ENCODE measurements at regions not wholly inside any gene's neighbourhood (a gene's known extent, or its start where the extent isn't known, plus 50 kb on each side); places are given as distances from the start of the nearest gene placed in this dataset.
A peak's percentile ranks its signal among the peaks of the same experiment; 100 is the strongest.

DNA sequence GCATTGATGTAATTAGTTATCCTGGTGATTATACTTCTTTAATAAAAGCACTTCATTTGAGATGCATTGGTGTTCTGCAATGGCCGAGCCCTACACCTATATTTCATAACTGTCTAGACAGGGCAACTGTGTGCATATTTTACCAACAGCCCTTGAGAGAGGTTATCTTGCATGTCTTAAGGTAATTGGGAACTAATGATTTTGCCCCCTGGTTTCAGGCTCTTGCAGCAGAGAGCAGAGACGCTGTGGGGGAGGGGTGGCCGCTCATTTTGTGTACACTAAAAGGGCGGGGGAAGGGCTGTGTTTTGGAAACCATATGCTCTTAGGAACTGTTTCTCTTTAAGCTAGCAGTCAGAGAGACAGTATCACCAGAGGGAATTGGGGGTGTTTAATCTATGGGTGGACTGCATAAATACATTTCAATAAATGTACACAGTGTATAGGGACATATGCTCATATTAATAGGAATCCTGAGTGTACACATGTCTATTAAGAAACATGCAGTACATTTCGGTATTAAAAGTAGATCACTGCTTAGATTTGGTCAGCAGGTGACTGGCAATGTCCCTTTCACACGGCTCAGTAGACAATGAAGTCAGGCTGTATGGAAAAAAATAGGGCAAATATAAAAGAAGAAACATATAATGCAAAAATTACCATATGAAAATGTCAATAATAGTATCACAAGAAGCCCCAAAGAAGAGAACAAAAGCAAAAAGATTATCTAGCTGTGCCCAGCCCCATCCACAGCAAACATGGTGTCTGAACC lies 402.9 kb upstream of the CITED2 start:
- Histone ChIP-seq H3K4me1 (peaks cover 41% of the 10 kb centered on the region), H3K9me3 (no peaks in the 10 kb centered on the region), H3K36me3 (replicated peaks) (no peaks in the 10 kb centered on the region), H3K27me3 (ENCODE audit: low read depth) (no peaks in the 10 kb centered on the region), H3K4me3 (no peak overlapping the region)
- in situ Hi-C loops (cut with MboI; ENCODE audit: low sequenced_read_pairs), result no loop called here
- peak; percentile 51 to 71 for DNase-seq (ENCODE audit: low spot score in 2 of 2)

DNA sequence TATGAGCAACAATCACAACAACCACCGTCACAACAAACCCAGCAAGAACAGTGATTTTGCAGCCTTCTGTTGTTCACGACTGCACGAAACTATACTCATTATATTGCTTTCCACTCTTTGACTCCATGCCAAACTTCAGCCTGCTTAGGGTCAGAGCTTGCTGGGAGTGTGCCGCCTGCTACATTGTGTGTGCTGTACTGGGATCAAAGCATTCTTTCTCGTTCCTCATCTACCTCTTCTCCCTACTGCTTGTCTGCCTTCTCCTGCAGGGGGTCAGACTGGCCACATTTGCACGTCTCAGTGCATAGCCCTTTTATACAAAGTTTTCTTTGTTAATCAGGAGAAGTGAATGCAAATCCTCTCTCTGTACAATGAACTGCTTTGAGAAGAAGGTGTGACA lies 401.6 kb upstream of the CITED2 start:
- H3K4me3 ChIP-seq, result no peak overlapping the region
- in situ Hi-C loops (cut with MboI; ENCODE audit: low sequenced_read_pairs), result no loop called here
- peak; percentile 77 to 84 for DNase-seq (ENCODE audit: low spot score in 2 of 2)
- no peaks in the 10 kb centered on the region for H3K27me3 ChIP-seq (ENCODE audit: low read depth)
- H3K9me3 ChIP-seq, result no peaks in the 10 kb centered on the region
- no peaks in the 10 kb centered on the region for H3K36me3 ChIP-seq (replicated peaks)
- H3K4me1 ChIP-seq, result peaks cover 41% of the 10 kb centered on the region

- peaks cover 14% of the 10 kb centered on the region for H3K4me1 ChIP-seq
- no peaks in the 10 kb centered on the region for H3K36me3 ChIP-seq (replicated peaks)
- in situ Hi-C loops (cut with MboI; ENCODE audit: low sequenced_read_pairs), result no loop called here
- H3K27me3 ChIP-seq (ENCODE audit: low read depth), result no peaks in the 10 kb centered on the region
- no peaks in the 10 kb centered on the region for H3K9me3 ChIP-seq
- no peak for DNase-seq (ENCODE audit: low spot score in 2 of 2)
- H3K4me3 ChIP-seq, result no peak overlapping the region
Measured at GRCh38 chr6:139768196-139768595, 393.7 kb upstream of the CITED2 start.

- no peaks in the 10 kb centered on the region for H3K27me3 ChIP-seq (ENCODE audit: low read depth)
- no peak overlapping the region for H3K4me3 ChIP-seq
- in situ Hi-C loops (cut with MboI; ENCODE audit: low sequenced_read_pairs), result no loop called here
- H3K4me1 ChIP-seq, result peaks cover 14% of the 10 kb centered on the region
- H3K9me3 ChIP-seq, result no peaks in the 10 kb centered on the region
- no peaks in the 10 kb centered on the region for H3K36me3 ChIP-seq (replicated peaks)
- DNase-seq (ENCODE audit: low spot score in 2 of 2), result no peak
Measured at GRCh38 chr6:139766796-139767195, 392.3 kb upstream of the CITED2 start.

GRCh38 chr6:139765825-139766285 lies 391.4 kb upstream of the CITED2 start:
- no peaks in the 10 kb centered on the region for H3K27me3 ChIP-seq (ENCODE audit: low read depth)
- no peaks in the 10 kb centered on the region for H3K36me3 ChIP-seq (replicated peaks)
- H3K4me1 ChIP-seq, result peaks cover 14% of the 10 kb centered on the region
- in situ Hi-C loops (cut with MboI; ENCODE audit: low sequenced_read_pairs), result no loop called here
- DNase-seq (ENCODE audit: low spot score in 2 of 2), result no peak
- H3K9me3 ChIP-seq, result no peaks in the 10 kb centered on the region
- no peak overlapping the region for H3K4me3 ChIP-seq

DNA sequence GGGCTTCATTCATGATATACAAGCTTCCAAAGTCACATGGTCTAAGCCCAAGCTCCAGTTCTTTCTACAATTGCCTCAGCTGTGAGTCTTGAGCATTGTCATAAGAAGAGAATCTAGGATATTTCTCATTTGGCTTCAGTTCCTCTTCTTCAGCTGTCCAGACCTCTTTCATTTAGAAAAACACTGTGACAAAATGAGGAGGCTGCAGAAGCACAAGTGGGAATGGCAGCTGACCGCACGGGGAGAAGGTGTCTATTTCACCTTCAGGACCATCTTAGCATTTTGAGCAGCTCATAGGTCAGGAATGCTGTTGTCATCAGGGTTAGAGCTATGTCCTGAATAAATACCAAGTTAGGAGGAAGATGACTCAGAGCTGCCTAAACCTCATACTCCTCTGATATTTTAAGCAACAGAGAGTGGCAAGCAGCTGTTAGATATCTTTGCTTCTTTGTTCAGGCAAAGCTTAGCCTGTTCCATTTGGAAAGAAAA lies 390.1 kb upstream of the CITED2 start:
- peaks cover 14% of the 10 kb centered on the region for H3K4me1 ChIP-seq
- H3K9me3 ChIP-seq, result no peaks in the 10 kb centered on the region
- no peaks in the 10 kb centered on the region for H3K27me3 ChIP-seq (ENCODE audit: low read depth)
- no peaks in the 10 kb centered on the region for H3K36me3 ChIP-seq (replicated peaks)
- in situ Hi-C loops (cut with MboI; ENCODE audit: low sequenced_read_pairs), result no loop called here
- DNase-seq (ENCODE audit: low spot score in 2 of 2), result no peak
- no peak overlapping the region for H3K4me3 ChIP-seq

- Histone ChIP-seq H3K4me1 (peaks cover 6% of the 10 kb centered on the region), H3K4me3 (no peak overlapping the region), H3K9me3 (no peaks in the 10 kb centered on the region), H3K36me3 (replicated peaks) (no peaks in the 10 kb centered on the region), H3K27me3 (ENCODE audit: low read depth) (no peaks in the 10 kb centered on the region)
- no peak for DNase-seq (ENCODE audit: low spot score in 2 of 2)
- in situ Hi-C loops (cut with MboI; ENCODE audit: low sequenced_read_pairs), result no loop called here
Measured at GRCh38 chr6:139763468-139764210, 389.2 kb upstream of the CITED2 start.

DNA sequence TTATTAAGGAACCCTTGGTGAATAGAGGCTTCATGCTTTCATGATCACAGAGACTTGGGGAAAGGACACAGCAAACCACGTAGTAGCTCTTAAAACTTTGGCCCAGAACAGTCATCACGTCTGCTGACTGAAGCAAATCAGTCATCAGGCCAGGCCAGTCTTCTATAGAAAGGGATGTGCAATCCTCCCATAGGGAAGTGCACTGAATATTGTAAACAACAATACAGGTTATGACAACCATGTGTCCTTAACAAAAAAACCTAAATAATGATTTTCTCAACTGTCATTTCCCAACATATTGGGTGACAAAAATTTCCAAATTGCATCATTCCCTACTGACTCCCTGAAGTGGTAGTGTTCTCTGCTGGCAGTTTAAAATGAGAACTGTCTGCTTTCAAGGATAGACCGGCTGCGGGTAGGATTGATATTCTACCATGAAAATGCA lies 388.2 kb upstream of the CITED2 start:
- DNase-seq (ENCODE audit: low spot score in 2 of 2), result no peak
- in situ Hi-C loops (cut with MboI; ENCODE audit: low sequenced_read_pairs), result no loop called here
- no peaks in the 10 kb centered on the region for H3K9me3 ChIP-seq
- H3K4me1 ChIP-seq, result no peaks in the 10 kb centered on the region; the same call in 1 of the 2 replicates
- H3K27me3 ChIP-seq (ENCODE audit: low read depth), result no peaks in the 10 kb centered on the region
- H3K4me3 ChIP-seq, result no peak overlapping the region
- H3K36me3 ChIP-seq (replicated peaks), result no peaks in the 10 kb centered on the region

DNA sequence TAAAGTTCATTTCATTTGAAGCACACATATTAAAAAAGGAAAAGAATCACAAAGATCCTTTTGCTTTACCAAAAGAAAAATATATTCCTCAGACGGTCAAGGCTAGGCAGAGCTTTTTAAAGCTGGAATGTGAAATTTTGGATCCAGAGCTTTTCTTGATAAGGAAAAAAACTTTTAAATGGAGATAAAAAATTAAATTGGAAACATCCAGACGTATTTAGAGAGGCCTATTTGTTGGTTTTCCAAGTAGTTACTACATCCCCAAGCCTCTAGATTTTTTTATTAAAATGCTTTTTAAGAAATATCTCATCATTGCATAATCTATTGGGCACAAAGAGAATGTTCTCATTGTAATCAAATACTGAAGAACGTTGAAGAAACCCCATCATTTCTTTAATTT lies 385.7 kb upstream of the CITED2 start:
- no peak for DNase-seq (ENCODE audit: low spot score in 2 of 2)
- Histone ChIP-seq H3K4me1 (no peaks in the 10 kb centered on the region; the same call in 1 of the 2 replicates), H3K27me3 (ENCODE audit: low read depth) (no peaks in the 10 kb centered on the region), H3K4me3 (no peak overlapping the region), H3K36me3 (replicated peaks) (no peaks in the 10 kb centered on the region), H3K9me3 (no peaks in the 10 kb centered on the region)
- in situ Hi-C loops (cut with MboI; ENCODE audit: low sequenced_read_pairs), result no loop called here

DNA sequence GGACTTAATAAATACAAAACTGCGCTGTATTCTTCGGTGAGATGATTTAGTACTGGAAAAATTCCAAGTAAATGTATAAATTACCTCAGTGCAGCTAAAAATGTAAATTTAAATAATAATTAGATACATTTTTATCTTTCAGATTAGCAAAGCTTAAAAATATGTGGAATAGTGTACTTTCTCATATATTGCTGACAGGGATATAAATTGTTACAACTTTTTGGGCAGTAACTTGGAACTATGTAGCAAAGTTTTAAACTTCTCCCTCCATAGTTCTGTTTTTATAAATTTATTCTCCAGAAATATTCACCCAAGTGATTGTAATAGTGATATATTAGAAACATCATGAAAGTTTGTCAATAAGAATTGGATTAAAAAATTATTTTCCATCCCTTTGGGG lies 384.6 kb upstream of the CITED2 start:
- Histone ChIP-seq H3K4me3 (no peak overlapping the region), H3K27me3 (ENCODE audit: low read depth) (no peaks in the 10 kb centered on the region), H3K36me3 (replicated peaks) (no peaks in the 10 kb centered on the region), H3K4me1 (peaks cover 3% of the 10 kb centered on the region; the same call in 1 of the 2 replicates), H3K9me3 (no peaks in the 10 kb centered on the region)
- DNase-seq (ENCODE audit: low spot score in 2 of 2), result no peak
- in situ Hi-C loops (cut with MboI; ENCODE audit: low sequenced_read_pairs), result no loop called here

DNA sequence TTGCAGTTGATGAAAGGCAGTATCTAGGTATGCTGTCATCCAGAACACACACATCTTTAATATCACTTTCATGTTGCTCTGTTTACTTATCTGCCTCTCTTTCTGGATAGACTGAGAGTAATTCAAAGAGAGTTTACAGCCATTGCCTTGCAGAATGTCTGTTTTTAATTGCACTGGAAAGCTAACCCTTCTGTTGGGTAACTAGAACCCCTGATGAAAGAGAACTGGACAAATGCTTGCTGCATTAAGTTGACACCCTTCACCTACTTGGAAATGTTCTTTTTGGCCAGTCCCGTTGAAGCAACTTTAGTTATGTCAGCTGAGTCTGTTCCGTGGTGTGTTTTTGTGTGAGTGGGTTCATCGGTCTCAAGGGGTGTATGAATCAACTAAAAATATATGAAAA lies 383.8 kb upstream of the CITED2 start:
- H3K4me1 ChIP-seq, result peaks cover 12% of the 10 kb centered on the region
- H3K9me3 ChIP-seq, result no peaks in the 10 kb centered on the region
- H3K4me3 ChIP-seq, result no peak overlapping the region
- H3K36me3 ChIP-seq (replicated peaks), result no peaks in the 10 kb centered on the region
- DNase-seq (ENCODE audit: low spot score in 2 of 2), result no peak
- H3K27me3 ChIP-seq (ENCODE audit: low read depth), result no peaks in the 10 kb centered on the region
- in situ Hi-C loops (cut with MboI; ENCODE audit: low sequenced_read_pairs), result no loop called here

DNA sequence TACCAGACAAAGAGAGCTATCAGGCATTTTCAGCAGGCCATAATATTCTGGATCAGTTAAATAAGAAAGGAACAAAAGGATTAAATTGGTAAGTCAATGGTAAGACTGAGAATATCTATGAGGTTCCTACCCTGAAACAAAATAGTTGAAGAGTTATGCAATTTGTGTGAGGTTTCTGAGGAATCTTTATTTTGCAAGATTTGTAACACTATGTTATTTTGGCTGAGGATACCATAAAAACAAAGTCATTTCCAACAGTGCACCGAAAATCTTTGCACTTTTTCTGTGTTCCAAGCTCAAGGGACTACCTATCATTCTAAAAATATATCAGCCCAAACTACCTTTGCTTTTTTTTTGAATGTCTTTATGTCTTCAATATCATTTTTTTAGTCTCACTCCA lies 383.3 kb upstream of the CITED2 start:
- H3K36me3 ChIP-seq (replicated peaks), result no peaks in the 10 kb centered on the region
- no peak overlapping the region for H3K4me3 ChIP-seq
- no peaks in the 10 kb centered on the region for H3K27me3 ChIP-seq (ENCODE audit: low read depth)
- H3K9me3 ChIP-seq, result no peaks in the 10 kb centered on the region
- in situ Hi-C loops (cut with MboI; ENCODE audit: low sequenced_read_pairs), result no loop called here
- no peak for DNase-seq (ENCODE audit: low spot score in 2 of 2)
- H3K4me1 ChIP-seq, result peaks cover 13% of the 10 kb centered on the region

- H3K36me3 ChIP-seq (replicated peaks), result no peaks in the 10 kb centered on the region
- H3K27me3 ChIP-seq (ENCODE audit: low read depth), result no peaks in the 10 kb centered on the region
- DNase-seq (ENCODE audit: low spot score in 2 of 2), result no peak
- no peaks in the 10 kb centered on the region for H3K9me3 ChIP-seq
- peaks cover 13% of the 10 kb centered on the region for H3K4me1 ChIP-seq
- no peak overlapping the region for H3K4me3 ChIP-seq
- in situ Hi-C loops (cut with MboI; ENCODE audit: low sequenced_read_pairs), result no loop called here
Measured at GRCh38 chr6:139756381-139756780, 381.9 kb upstream of the CITED2 start.
